Endothelial cell of umbilical vein (primary cell): ENCODE measurements at regions not wholly inside any gene's neighbourhood (a gene's known extent, or its start where the extent isn't known, plus 50 kb on each side); places are given as distances from the start of the nearest gene placed in this dataset.

Experiments
- BruUV-seq: library from RNA; stranded (reverse); fragments of 400-500 nt; replicated peaks from 2 replicates; lab custom pipeline; 2021; lab: Mats Ljungman, UMichigan
- CTCF ChIA-PET: fragments of 300-600, 350-600 bp; sonication (Branson Sonifier 250); formaldehyde crosslinking; loops from one replicate; lab custom pipeline; 2021; ENCODE audit warnings: antibody characterized with exemption, inconsistent platforms; lab: Charles Lee
- POLR2A ChIA-PET: fragments of 300-600, 350-600 bp; sonication (Branson Sonifier 250); formaldehyde crosslinking; loops from one replicate; lab custom pipeline; 2021; ENCODE audit warnings: antibody characterized with exemption, inconsistent platforms; lab: Charles Lee
- DNase-seq: peaks from one replicate; pipeline ENCODE4 v3.0.0-alpha.2; 2011; ENCODE audit warnings: low read depth, low spot score
- FAIRE-seq: peaks from 2 replicates; lab custom pipeline; 2011; peaks lifted over from hg19 to GRCh38; lab: Jason Lieb, UNC
- H2AFZ ChIP-seq: 2 replicates; pipeline ENCODE4 v1.6.0; 2012; ENCODE audit warnings: low read depth, low read length, control low read depth, inconsistent platforms
- H3K27ac ChIP-seq: 2 replicates; pipeline ENCODE4 v1.5.1; 2011; ENCODE audit warnings: low read depth, mild to moderate bottlenecking, control low read depth, low read length, moderate library complexity; ENCODE audit not compliant: insufficient read depth
- H3K27me3 ChIP-seq, 2 experiments: 2 replicates each; pipeline versions ENCODE4 v1.6.0 to v1.6.1; 2011; ENCODE audit warnings: low read length in 2 of 2, mixed read lengths in 1 of 2; ENCODE audit not compliant: control insufficient read depth in 2 of 2, insufficient read depth in 2 of 2
- H3K36me3 ChIP-seq, 2 experiments: 2 replicates in 1 of 2; 3 replicates in 1 of 2; pipeline ENCODE4 v1.5.1; 2011; ENCODE audit warnings: low read length in 2 of 2, mild to moderate bottlenecking in 1 of 2, moderate library complexity in 1 of 2; ENCODE audit not compliant: control insufficient read depth in 2 of 2, insufficient read depth in 2 of 2; ENCODE audit errors: extremely low read depth in 1 of 2
- H3K4me1 ChIP-seq: 3 replicates; pipeline ENCODE4 v1.5.1; 2011; ENCODE audit warnings: mild to moderate bottlenecking, low read length; ENCODE audit not compliant: control insufficient read depth, insufficient read depth; ENCODE audit errors: extremely low read depth
- H3K4me2 ChIP-seq: 2 replicates; pipeline ENCODE4 v1.6.1; 2011; ENCODE audit warnings: low read length, control low read depth, mixed read lengths; ENCODE audit not compliant: insufficient read depth
- H3K4me3 ChIP-seq, 3 experiments: fragments of 200-600 bp in 1 of 3; sonication (generic), shearing (Covaris generic) in 1 of 3; replicated peaks in 1 of 3; 2 replicates each; pipeline ENCODE4 v1.5.1; 2011 to 2016; ENCODE audit warnings: control low read depth in 3 of 3, low read length in 3 of 3, mild to moderate bottlenecking in 2 of 3, inconsistent platforms in 1 of 3, low read depth in 1 of 3, moderate library complexity in 1 of 3; ENCODE audit not compliant: insufficient read depth in 1 of 3
- H3K79me2 ChIP-seq: 2 replicates; pipeline ENCODE4 v1.6.0; 2012; ENCODE audit warnings: low read length, inconsistent platforms; ENCODE audit not compliant: control insufficient read depth, insufficient read depth
- H3K9ac ChIP-seq: replicated peaks from 2 replicates; pipeline ENCODE3; 2011; ENCODE audit warnings: low read length, control low read depth; ENCODE audit not compliant: insufficient read depth; ENCODE audit errors: extremely low read depth
- H3K9me1 ChIP-seq: replicated peaks from 3 replicates; pipeline ENCODE4 v1.6.0; 2011; ENCODE audit warnings: mild to moderate bottlenecking, low read length; ENCODE audit not compliant: control insufficient read depth, insufficient read depth; ENCODE audit errors: extremely low read depth
- H3K9me3 ChIP-seq: replicated peaks from 2 replicates; pipeline ENCODE4 v1.5.1; 2012; ENCODE audit warnings: low read length, inconsistent platforms; ENCODE audit not compliant: control insufficient read depth, insufficient read depth
- H4K20me1 ChIP-seq: replicated peaks from 2 replicates; pipeline ENCODE3; 2011; ENCODE audit warnings: mild to moderate bottlenecking, low read length; ENCODE audit not compliant: control insufficient read depth, insufficient read depth; ENCODE audit errors: extremely low read depth
- CTCF ChIP-seq, 2 donors: IDR thresholded peaks; 1 replicate in 1 of 2; 2 replicates in 1 of 2; pipeline ENCODE4 v1.5.1; 2011; ENCODE audit warnings: low read length in 2 of 2, mild to moderate bottlenecking in 2 of 2, moderate library complexity in 2 of 2, control low read depth in 1 of 2, inconsistent platforms in 1 of 2, low read depth in 1 of 2; ENCODE audit not compliant: insufficient read depth in 1 of 2; ENCODE audit errors: extremely low read depth in 1 of 2
- EZH2 ChIP-seq: IDR thresholded peaks from 2 replicates; pipeline ENCODE4 v1.6.1; 2012; ENCODE audit warnings: borderline replicate concordance, low read depth, mild to moderate bottlenecking, moderate library complexity, low read length, inconsistent platforms; ENCODE audit not compliant: severe bottlenecking
- FOS ChIP-seq: IDR thresholded peaks from 2 replicates; pipeline ENCODE4 v1.6.1; 2011; ENCODE audit warnings: mild to moderate bottlenecking, low read length, moderate library complexity, borderline replicate concordance; ENCODE audit not compliant: insufficient read depth
- GATA2 ChIP-seq: IDR thresholded peaks from 2 replicates; pipeline ENCODE4 v1.7.0; 2011; ENCODE audit warnings: low read depth, mild to moderate bottlenecking, moderate library complexity, mixed read lengths, low read length; ENCODE audit not compliant: insufficient read length, insufficient read depth
- JUN ChIP-seq: IDR thresholded peaks from 2 replicates; pipeline ENCODE4 v1.6.1; 2011; ENCODE audit warnings: borderline replicate concordance, low read depth; ENCODE audit not compliant: insufficient read length, insufficient read depth
- MAX ChIP-seq: IDR thresholded peaks from 2 replicates; pipeline ENCODE4 v1.6.1; 2011; ENCODE audit not compliant: insufficient read depth, insufficient read length
- MYC ChIP-seq: IDR thresholded peaks from one replicate; pipeline ENCODE4 v1.6.1; 2011; ENCODE audit warnings: mild to moderate bottlenecking, low read depth, low read length
- POLR2A ChIP-seq: IDR thresholded peaks from 2 replicates; pipeline ENCODE4 v1.6.1; 2012; ENCODE audit warnings: low read depth, mild to moderate bottlenecking, control low read depth, low read length
- POLR2AphosphoS5 ChIP-seq: IDR thresholded peaks from 2 replicates; pipeline ENCODE4 v1.6.1; 2012; ENCODE audit warnings: low read depth, mild to moderate bottlenecking, control low read depth, low read length, moderate library complexity; ENCODE audit not compliant: insufficient read depth
- dilution Hi-C: fragments of 300-500 bp; cut with MboI; formaldehyde crosslinking; loops from one replicate; pipeline ENCODE4 v1.15.0; 2019; ENCODE audit warnings: low sequenced_read_pairs; ENCODE audit not compliant: extremely low pct_ligation_motif_present
- intact Hi-C: fragments of 100-400 bp; cut with micrococcal nuclease; formaldehyde crosslinking; loops from one replicate; pipeline ENCODE4 v1.10.0; 2022

GRCh38 chr1:98403963-98404480, 257.5 kb upstream of the SNX7 start:
- no peaks in the 10 kb centered on the region for H3K9me1 ChIP-seq
- FAIRE-seq: no peak
- POLR2A ChIA-PET: no interaction called here
- no peaks in the 10 kb centered on the region for H3K79me2 ChIP-seq
- DNase-seq: no peak
- intact Hi-C loops (no loop called here), dilution Hi-C loops (no loop called here)
- peaks cover 6% of the 10 kb centered on the region for H3K4me1 ChIP-seq
- no TSS peak for BruUV-seq
- peak overlapping the region; percentile 35 for H2AFZ ChIP-seq
- H3K27ac ChIP-seq: no peak overlapping the region
- H3K27me3 ChIP-seq: no peaks in the 10 kb centered on the region
- H3K9ac ChIP-seq: no peak overlapping the region
- H3K9me3 ChIP-seq: no peaks in the 10 kb centered on the region
- no peaks in the 10 kb centered on the region for H3K36me3 ChIP-seq
- TF ChIP-seq GATA2: no peak
- TF ChIP-seq POLR2AphosphoS5: no peak
- TF ChIP-seq JUN: no peak
- no peak for TF ChIP-seq FOS
- no peak for TF ChIP-seq CTCF (IDR thresholded peaks at IDR 0.05; ENCODE audit: extremely low read depth in 1 of 2, insufficient read depth in 1 of 2, low read depth in 1 of 2, low read length in 2 of 2)
- no peak for TF ChIP-seq MAX
- no peak for TF ChIP-seq MYC
- no peak for TF ChIP-seq EZH2
- no peak for TF ChIP-seq POLR2A
- no peaks in the 10 kb centered on the region for H4K20me1 ChIP-seq
- CTCF ChIA-PET: interaction anchor here (4.1 kb wide), 1 partner anchor 11 kb away, joined by 10 read pairs; no protein-coding TSS in a partner anchor
- no peak overlapping the region for H3K4me2 ChIP-seq
- no peak overlapping the region for H3K4me3 ChIP-seq
